ENCODE measurements at regions not wholly inside any gene's neighbourhood (a gene's known extent, or its start where the extent isn't known, plus 50 kb on each side); places are given as distances from the start of the nearest gene placed in this dataset.
A peak's percentile ranks its signal among the peaks of the same experiment; 100 is the strongest.

- no peak for DNase-seq (ENCODE audit: low read depth)
Observed at GRCh38 chr2:188142088-188142487, 149.6 kb upstream of the GULP1 start.

- DNase-seq (ENCODE audit: low read depth), result peak; percentile 60
Observed at GRCh38 chr2:188142636-188143295, 148.9 kb upstream of the GULP1 start.

- no peak for DNase-seq (ENCODE audit: low read depth)
Observed at GRCh38 chr2:188145885-188146284, 145.8 kb upstream of the GULP1 start.

- no peak for DNase-seq (ENCODE audit: low read depth)
Observed at GRCh38 chr2:188146888-188147287, 144.8 kb upstream of the GULP1 start.

GRCh38 chr2:188151670-188152069 lies 140.0 kb upstream of the GULP1 start:
- no peak for DNase-seq (ENCODE audit: low read depth)

- peak; percentile 60 for DNase-seq (ENCODE audit: low read depth)
Observed at GRCh38 chr2:188158337-188159100, 133.2 kb upstream of the GULP1 start.

- DNase-seq (ENCODE audit: low read depth), result no peak
Observed at GRCh38 chr2:188159484-188159883, 132.2 kb upstream of the GULP1 start.

- DNase-seq (ENCODE audit: low read depth), result no peak
Observed at GRCh38 chr2:188170356-188170755, 121.3 kb upstream of the GULP1 start.

- DNase-seq (ENCODE audit: low read depth), result no peak
Observed at GRCh38 chr2:188176620-188177019, 115.1 kb upstream of the GULP1 start.

- no peak for DNase-seq (ENCODE audit: low read depth)
Observed at GRCh38 chr2:188181067-188181838, 110.4 kb upstream of the GULP1 start.

GRCh38 chr2:188181884-188182283 lies 109.8 kb upstream of the GULP1 start:
- DNase-seq (ENCODE audit: low read depth), result no peak

- no peak for DNase-seq (ENCODE audit: low read depth)
Observed at GRCh38 chr2:188187726-188188125, 103.9 kb upstream of the GULP1 start.

GRCh38 chr2:188189356-188189755 lies 102.3 kb upstream of the GULP1 start:
- peak; percentile 85 for DNase-seq (ENCODE audit: low read depth)

- peak; percentile 48 for DNase-seq (ENCODE audit: low read depth)
Observed at GRCh38 chr2:188193230-188193629, 98.4 kb upstream of the GULP1 start.

- DNase-seq (ENCODE audit: low read depth), result no peak
Observed at GRCh38 chr2:188196343-188197008, 95.2 kb upstream of the GULP1 start.

- peak; percentile 92 for DNase-seq (ENCODE audit: low read depth)
Observed at GRCh38 chr2:188199716-188200128, 92.0 kb upstream of the GULP1 start.

- DNase-seq (ENCODE audit: low read depth), result no peak
Observed at GRCh38 chr2:188201639-188202038, 90.0 kb upstream of the GULP1 start.

- no peak for DNase-seq (ENCODE audit: low read depth)
Observed at GRCh38 chr2:188202777-188203176, 88.9 kb upstream of the GULP1 start.

GRCh38 chr2:188203776-188204175 lies 87.9 kb upstream of the GULP1 start:
- DNase-seq (ENCODE audit: low read depth), result no peak

- no peak for DNase-seq (ENCODE audit: low read depth)
Observed at GRCh38 chr2:188204824-188205223, 86.8 kb upstream of the GULP1 start.

GRCh38 chr2:188207554-188207953 lies 84.1 kb upstream of the GULP1 start:
- no peak for DNase-seq (ENCODE audit: low read depth)

GRCh38 chr2:188209218-188209617 lies 82.5 kb upstream of the GULP1 start:
- DNase-seq (ENCODE audit: low read depth), result no peak

Measured in ELR (cell line).